Spleen (tissue), 11 donors: ENCODE measurements at regions not wholly inside any gene's neighbourhood (a gene's known extent, or its start where the extent isn't known, plus 50 kb on each side); places are given as distances from the start of the nearest gene placed in this dataset.

ENCODE experiments used
- DNase-seq: peaks from one replicate; pipeline ENCODE4 v3.0.0-alpha.2; 2020
- H3K27ac ChIP-seq, 8 donors: fragments of 200-600 bp; sonication (generic) in 7 of 8; 1 replicate in 4 of 8; 2 replicates in 4 of 8; pipeline versions ENCODE4 v1.5.0 to v1.8.0; 2016 to 2021; ENCODE audit warnings: inconsistent platforms in 4 of 8, mild to moderate bottlenecking in 4 of 8, moderate library complexity in 1 of 8
- H3K27me3 ChIP-seq, 7 donors: fragments of 200-600 bp; sonication (generic) in 6 of 7; replicated peaks in 1 of 7; 1 replicate in 4 of 7; 2 replicates in 3 of 7; pipeline versions ENCODE4 v1.5.0 to v1.8.0; 2016 to 2021; ENCODE audit warnings: inconsistent platforms in 3 of 7, mild to moderate bottlenecking in 1 of 7
- H3K36me3 ChIP-seq, 6 donors: fragments of 200-600 bp; sonication (generic) in 5 of 6; 1 replicate in 4 of 6; 2 replicates in 2 of 6; pipeline versions ENCODE4 v1.5.0 to v1.8.0; 2016 to 2021; ENCODE audit warnings: inconsistent platforms in 2 of 6
- H3K4me1 ChIP-seq, 6 donors: fragments of 200-600 bp; sonication (generic) in 5 of 6; 1 replicate in 3 of 6; 2 replicates in 3 of 6; pipeline versions ENCODE4 v1.5.0 to v1.8.0; 2016 to 2021; ENCODE audit warnings: inconsistent platforms in 3 of 6
- H3K4me3 ChIP-seq, 8 donors: fragments of 200-600 bp; sonication (generic) in 7 of 8; 1 replicate in 4 of 8; 2 replicates in 4 of 8; pipeline versions ENCODE4 v1.5.0 to v1.8.0; 2016 to 2021; ENCODE audit warnings: inconsistent platforms in 4 of 8, mild to moderate bottlenecking in 4 of 8, moderate library complexity in 2 of 8
- H3K9me3 ChIP-seq, 8 donors: fragments of 200-600 bp; sonication (generic) in 7 of 8; 1 replicate in 4 of 8; 2 replicates in 4 of 8; pipeline versions ENCODE4 v1.5.0 to v1.8.0; 2016 to 2021; ENCODE audit warnings: inconsistent platforms in 4 of 8
- CTCF ChIP-seq, 11 experiments: fragments of 200-600 bp in 7 of 11; fragments of 450-650 bp in 4 of 11; sonication (generic) in 4 of 11; IDR thresholded peaks in 8 of 11; conservative IDR thresholded peaks in 3 of 11; 1 replicate in 7 of 11; 2 replicates in 4 of 11; pipeline versions ENCODE4 v1.4.0 to v1.8.0; 2016 to 2021; ENCODE audit warnings: antibody characterized with exemption in 11 of 11, inconsistent platforms in 4 of 11, mild to moderate bottlenecking in 1 of 11
- POLR2A ChIP-seq, 3 donors: fragments of 450-650 bp; IDR thresholded peaks; one replicate each; pipeline ENCODE4 v1.5.1; 2017; ENCODE audit warnings: antibody characterized with exemption in 3 of 3, mild to moderate bottlenecking in 1 of 3
- POLR2AphosphoS5 ChIP-seq, 3 donors: sonication (generic); formaldehyde crosslinking; IDR thresholded peaks; one replicate each; pipeline ENCODE4 v1.5.1; 2017; ENCODE audit warnings: antibody characterized with exemption in 3 of 3
- WGBS, 5 donors: extraction: QIAGEN DNeasy Blood & Tissue Kit in 3 of 5; methylation state at CpG; one replicate each; pipeline versions ENCODE4 v1.1.5 to v1.1.7; 2013 to 2018; 5-methylcytosine and 5-hydroxymethylcytosine counted together
- intact Hi-C: fragments of 100-400 bp; cut with DNase I; formaldehyde crosslinking; loops from one replicate; pipeline ENCODE4 v1.15.0; 2023; ENCODE audit warnings: low total_unique reads
- donor health status: healthy with polysubstance abuse.
- donor health status: DM: no; HTN: no; CAD: no; lungs with moderate emphysema.
- donor health status: DM: no; HTN: no; CAD: no.
- donor health status: Bipolar disorder and iron deficiency.
- donor health status: healthy.
- donor health status: DM: no; HTN: no; CAD: no.
- donor health status: DM: yes; HTN: yes; CAD: no.

- no peaks in the 10 kb centered on the region for H3K4me1 ChIP-seq
- H3K27ac ChIP-seq = no peak overlapping the region
- no peak overlapping the region for H3K4me3 ChIP-seq
- DNase-seq = no peak
- WGBS, 5 donors = 83 to 88% (median 88%) methylated on average over 2 of the region's 2 CpGs
- intact Hi-C loops = no loop called here
- H3K27me3 ChIP-seq = no peaks in the 10 kb centered on the region
- no peaks in the 10 kb centered on the region for H3K36me3 ChIP-seq
- TF ChIP-seq POLR2A (IDR thresholded peaks at IDR 0.05) = no peak
- no peak for TF ChIP-seq CTCF (IDR thresholded peaks at IDR 0.05 in 8 of 11, conservative IDR thresholded peaks at IDR 0.05 in 3 of 11)
- TF ChIP-seq POLR2AphosphoS5 (IDR thresholded peaks at IDR 0.05) = no peak
- H3K9me3 ChIP-seq = peaks cover 0 to 41% (median 35%) of the 10 kb centered on the region in 8 donors
These were observed 562.2 kb upstream of the PTBP2 start for GRCh38 chr1:96159379-96159778.

- no peaks in the 10 kb centered on the region for H3K4me1 ChIP-seq
- H3K9me3 ChIP-seq = peaks cover 0 to 39% (median 14%) of the 10 kb centered on the region in 8 donors
- DNase-seq = no peak
- no peak overlapping the region for H3K27ac ChIP-seq
- WGBS, 5 donors = 75 to 88% (median 79%) methylated on average over 4 of the region's 4 CpGs
- H3K4me3 ChIP-seq = no peak overlapping the region
- TF ChIP-seq POLR2AphosphoS5 (IDR thresholded peaks at IDR 0.05) (no peak), POLR2A (IDR thresholded peaks at IDR 0.05) (no peak), CTCF (IDR thresholded peaks at IDR 0.05 in 8 of 11, conservative IDR thresholded peaks at IDR 0.05 in 3 of 11) (no peak)
- H3K36me3 ChIP-seq = no peaks in the 10 kb centered on the region
- intact Hi-C loops = no loop called here
- H3K27me3 ChIP-seq = no peaks in the 10 kb centered on the region
These were observed 557.5 kb upstream of the PTBP2 start for GRCh38 chr1:96164053-96164452.

GRCh38 chr1:96178053-96178452, 543.5 kb upstream of the PTBP2 start:
- H3K27me3 ChIP-seq = no peaks in the 10 kb centered on the region
- peaks cover 0 to 6% (median 0%) of the 10 kb centered on the region in 8 donors for H3K9me3 ChIP-seq
- 77 to 89% (median 84%) methylated on average over 8 of the region's 8 CpGs for WGBS, 5 donors
- TF ChIP-seq POLR2A (IDR thresholded peaks at IDR 0.05) = no peak
- intact Hi-C loops = no loop called here
- no peak for DNase-seq
- H3K27ac ChIP-seq = no peak overlapping the region
- no peaks in the 10 kb centered on the region for H3K4me1 ChIP-seq
- no peak overlapping the region for H3K4me3 ChIP-seq
- no peaks in the 10 kb centered on the region for H3K36me3 ChIP-seq

GRCh38 chr1:96183485-96183884, 538.1 kb upstream of the PTBP2 start:
- 63 to 75% (median 71%) methylated on average over 2 of the region's 2 CpGs for WGBS, 5 donors
- no peak for TF ChIP-seq POLR2AphosphoS5 (IDR thresholded peaks at IDR 0.05)
- no peak for TF ChIP-seq CTCF (IDR thresholded peaks at IDR 0.05 in 8 of 11, conservative IDR thresholded peaks at IDR 0.05 in 3 of 11)
- TF ChIP-seq POLR2A (IDR thresholded peaks at IDR 0.05) = no peak
- H3K4me3 ChIP-seq = no peak overlapping the region
- H3K27me3 ChIP-seq = no peaks in the 10 kb centered on the region
- no peak for DNase-seq
- intact Hi-C loops = no loop called here
- H3K9me3 ChIP-seq = no peaks in the 10 kb centered on the region
- no peaks in the 10 kb centered on the region for H3K4me1 ChIP-seq
- H3K36me3 ChIP-seq = no peaks in the 10 kb centered on the region
- no peak overlapping the region for H3K27ac ChIP-seq

- intact Hi-C loops = no loop called here
- DNase-seq = no peak
- Histone ChIP-seq H3K27ac (no peak overlapping the region), H3K27me3 (no peaks in the 10 kb centered on the region), H3K4me3 (no peak overlapping the region), H3K4me1 (no peaks in the 10 kb centered on the region), H3K36me3 (no peaks in the 10 kb centered on the region), H3K9me3 (no peaks in the 10 kb centered on the region)
- TF ChIP-seq POLR2AphosphoS5 (IDR thresholded peaks at IDR 0.05) (no peak), POLR2A (IDR thresholded peaks at IDR 0.05) (no peak), CTCF (IDR thresholded peaks at IDR 0.05 in 8 of 11, conservative IDR thresholded peaks at IDR 0.05 in 3 of 11) (no peak)
- 58 to 76% (median 74%) methylated on average over 6 of the region's 6 CpGs for WGBS, 5 donors
These were observed 537.7 kb upstream of the PTBP2 start for GRCh38 chr1:96183928-96184327.
